IMR-90 (cell line): ENCODE measurements at regions not wholly inside any gene's neighbourhood (a gene's known extent, or its start where the extent isn't known, plus 50 kb on each side); places are given as distances from the start of the nearest gene placed in this dataset.

ENCODE experiments used
- ATAC-seq: fragments of 200-7000 bp; cut with Tn5 transposase; 2 replicates; pipeline ENCODE4 v1.9.1; 2020; ENCODE audit warnings: low read depth, mild to moderate bottlenecking, moderate library complexity
- BruUV-seq: library from RNA; stranded (reverse); fragments of 400-500 nt; replicated peaks from 2 replicates; lab custom pipeline; 2021; lab: Mats Ljungman, UMichigan
- CTCF ChIA-PET: fragments of 300-600 bp; formaldehyde crosslinking; extraction: SDS; loops from one replicate; lab custom pipeline; 2021; ENCODE audit warnings: antibody characterized with exemption; lab: Yijun Ruan, JAX
- POLR2A ChIA-PET: fragments of 300-600 bp; sonication (Branson Sonifier 250); formaldehyde crosslinking; loops from one replicate; lab custom pipeline; 2022; ENCODE audit warnings: antibody characterized with exemption; ENCODE audit not compliant: unreplicated experiment; lab: Charles Lee
- DNase-seq: peaks from one replicate; pipeline ENCODE4 v3.0.0; 2013
- H2AFZ ChIP-seq: replicated peaks from 2 replicates; pipeline ENCODE3; 2013; ENCODE audit warnings: low read length, mild to moderate bottlenecking; ENCODE audit not compliant: poor library complexity
- H2AK5ac ChIP-seq: 2 replicates; pipeline ENCODE4 v1.6.1; 2013; ENCODE audit warnings: low read depth, low read length, inconsistent platforms
- H2AK9ac ChIP-seq: replicated peaks from 2 replicates; pipeline ENCODE3; 2013; ENCODE audit warnings: mild to moderate bottlenecking, low read depth, low read length, moderate library complexity; ENCODE audit not compliant: poor library complexity
- H2BK120ac ChIP-seq: 2 replicates; pipeline ENCODE4 v1.6.1; 2013; ENCODE audit warnings: low read depth, low read length, inconsistent platforms
- H2BK15ac ChIP-seq: 3 replicates; pipeline ENCODE4 v1.6.1; 2013; ENCODE audit warnings: low read depth, low read length, inconsistent platforms
- H2BK20ac ChIP-seq: 2 replicates; pipeline ENCODE4 v1.6.1; 2013; ENCODE audit warnings: low read depth, mild to moderate bottlenecking, inconsistent platforms, low read length, moderate library complexity
- H2BK5ac ChIP-seq: 2 replicates; pipeline ENCODE4 v1.6.1; 2013; ENCODE audit warnings: mild to moderate bottlenecking, low read depth, low read length, inconsistent platforms; ENCODE audit not compliant: poor library complexity, severe bottlenecking
- H3K14ac ChIP-seq: replicated peaks from 2 replicates; pipeline ENCODE4 v1.6.1; 2013; ENCODE audit warnings: low read depth, low read length, inconsistent platforms
- H3K18ac ChIP-seq: 2 replicates; pipeline ENCODE4 v1.6.1; 2013; ENCODE audit warnings: low read depth, low read length, control low read depth
- H3K23ac ChIP-seq: 2 replicates; pipeline ENCODE4 v1.6.1; 2013; ENCODE audit warnings: low read depth, low read length, inconsistent platforms
- H3K27ac ChIP-seq: 2 replicates; pipeline ENCODE4 v1.5.1; 2013; ENCODE audit warnings: mild to moderate bottlenecking, control low read depth, low read length; ENCODE audit not compliant: insufficient read depth
- H3K27me3 ChIP-seq: 2 replicates; pipeline ENCODE4 v1.6.1; 2013; ENCODE audit warnings: low read length; ENCODE audit not compliant: control insufficient read depth, insufficient read depth
- H3K36me3 ChIP-seq: 2 replicates; pipeline ENCODE4 v1.6.1; 2013; ENCODE audit warnings: low read length, mixed read lengths; ENCODE audit not compliant: control insufficient read depth, insufficient read depth
- H3K4ac ChIP-seq: 2 replicates; pipeline ENCODE4 v1.6.1; 2013; ENCODE audit warnings: low read depth, low read length, inconsistent platforms
- H3K4me1 ChIP-seq: 2 replicates; pipeline ENCODE4 v1.6.1; 2013; ENCODE audit warnings: low read length, mixed read lengths; ENCODE audit not compliant: control insufficient read depth, insufficient read depth
- H3K4me2 ChIP-seq: 2 replicates; pipeline ENCODE4 v1.6.1; 2013; ENCODE audit warnings: low read depth, mild to moderate bottlenecking, control low read depth, low read length, moderate library complexity
- H3K4me3 ChIP-seq: 2 replicates; pipeline ENCODE4 v1.5.1; 2013; ENCODE audit warnings: low read depth, mild to moderate bottlenecking, control low read depth, low read length, moderate library complexity; ENCODE audit not compliant: insufficient read depth
- H3K56ac ChIP-seq: 2 replicates; pipeline ENCODE4 v1.6.1; 2013; ENCODE audit warnings: low read length, inconsistent platforms; ENCODE audit not compliant: insufficient read depth; ENCODE audit errors: extremely low read depth
- H3K79me1 ChIP-seq, 2 experiments: 2 replicates each; pipeline ENCODE4 v1.6.1; 2013; ENCODE audit warnings: low read length in 2 of 2, inconsistent platforms in 1 of 2, low read depth in 1 of 2
- H3K9ac ChIP-seq: 2 replicates; pipeline ENCODE4 v1.6.1; 2013; ENCODE audit warnings: low read depth, low read length, control low read depth
- H3K9me1 ChIP-seq: 2 replicates; pipeline ENCODE4 v1.6.1; 2013; ENCODE audit warnings: low read length, inconsistent platforms; ENCODE audit not compliant: insufficient read depth
- H3K9me3 ChIP-seq: 2 replicates; pipeline ENCODE4 v1.6.1; 2013; ENCODE audit warnings: low read length; ENCODE audit not compliant: control insufficient read depth, insufficient read depth
- H4K20me1 ChIP-seq: 2 replicates; pipeline ENCODE4 v1.6.1; 2013; ENCODE audit warnings: low read length, inconsistent platforms; ENCODE audit not compliant: insufficient read depth
- H4K5ac ChIP-seq: 2 replicates; pipeline ENCODE4 v1.6.1; 2013; ENCODE audit warnings: mild to moderate bottlenecking, low read depth, low read length, control low read depth
- H4K8ac ChIP-seq, 2 experiments: 2 replicates each; pipeline ENCODE4 v1.6.1; 2013; ENCODE audit warnings: low read depth in 2 of 2, low read length in 2 of 2, control low read depth in 1 of 2, inconsistent platforms in 1 of 2
- H4K91ac ChIP-seq: 2 replicates; pipeline ENCODE4 v1.6.1; 2013; ENCODE audit warnings: low read depth, low read length, inconsistent platforms; ENCODE audit not compliant: insufficient read depth
- CTCF ChIP-seq: conservative IDR thresholded peaks from 2 replicates; pipeline ENCODE4 v1.5.1; 2012; ENCODE audit warnings: mild to moderate bottlenecking, low read depth, low read length, improper control_type of control experiment
- FOS ChIP-seq: fragments of 150-350 bp; IDR thresholded peaks from 2 replicates; pipeline ENCODE4 v1.6.1; 2016; ENCODE audit warnings: low read depth, low read length
- MAFK ChIP-seq: IDR thresholded peaks from 2 replicates; pipeline ENCODE4 v1.6.1; 2012; ENCODE audit warnings: low read depth, low read length, improper control_type of control experiment
- MXI1 ChIP-seq: IDR thresholded peaks from 2 replicates; pipeline ENCODE4 v1.6.1; 2012; ENCODE audit warnings: low read depth, mild to moderate bottlenecking, low read length, moderate library complexity, borderline replicate concordance
- NFE2L2 ChIP-seq: fragments of 150-350 bp; IDR thresholded peaks from 2 replicates; pipeline ENCODE4 v1.6.1; 2016; ENCODE audit warnings: low read depth, mild to moderate bottlenecking, low read length
- POLR2A ChIP-seq: IDR thresholded peaks from 2 replicates; pipeline ENCODE4 v1.6.1; 2012; ENCODE audit warnings: mild to moderate bottlenecking, low read depth, low read length
- WGBS, 2 experiments: methylation state at CpG; one replicate each; pipeline versions ENCODE4 v1.1.5 to v1.1.7; 2013; ENCODE audit warnings: missing lambda C conversion rate in 2 of 2; ENCODE audit not compliant: insufficient read length in 1 of 2; ENCODE audit errors: extremely low coverage in 2 of 2; 5-methylcytosine and 5-hydroxymethylcytosine counted together
- dilution Hi-C: fragments of 300-500 bp; cut with HindIII; formaldehyde crosslinking; loops from one replicate; pipeline ENCODE4 v1.14.3; 2018; ENCODE audit warnings: low sequenced_read_pairs; ENCODE audit not compliant: unreplicated experiment
- in situ Hi-C: fragments of 300-500 bp; cut with MboI; formaldehyde crosslinking; loops from 3 replicates; pipeline ENCODE4 v1.14.3; 2019; ENCODE audit warnings: low sequenced_read_pairs, inconsistent platforms, mixed read lengths
- intact Hi-C: fragments of 100-400 bp; cut with micrococcal nuclease; formaldehyde crosslinking; loops from 2 replicates; pipeline ENCODE4 v1.10.0; 2022

GRCh38 chr9:105178076-105178475 lies 66.4 kb upstream of the SLC44A1 start:
- H3K27ac ChIP-seq: no peak overlapping the region
- H3K4me3 ChIP-seq: no peak overlapping the region
- no peaks in the 10 kb centered on the region for H3K9me3 ChIP-seq
- ChIA-PET CTCF (no interaction called here), POLR2A (no interaction called here)
- no peak overlapping the region for H3K4me2 ChIP-seq
- H3K4ac ChIP-seq: no peak overlapping the region
- no peak overlapping the region for H4K5ac ChIP-seq
- H2BK20ac ChIP-seq: no peak overlapping the region
- H4K8ac ChIP-seq: no peak overlapping the region
- no peak overlapping the region for H2BK5ac ChIP-seq
- H2BK15ac ChIP-seq: no peak overlapping the region
- no peak overlapping the region for H2AK5ac ChIP-seq
- no TSS peak for BruUV-seq
- 35% methylated on average over 2 of the region's 10 CpGs; no CpG with 5 or more reads in 1 of the 2 experiments for WGBS, 2 experiments
- no peaks in the 10 kb centered on the region for H3K9me1 ChIP-seq
- H3K36me3 ChIP-seq: no peaks in the 10 kb centered on the region
- H3K4me1 ChIP-seq: no peaks in the 10 kb centered on the region
- ATAC-seq (no peak), DNase-seq (no peak)
- in situ Hi-C loops: no loop called here
- no peak overlapping the region for H3K56ac ChIP-seq
- no peak overlapping the region for H3K18ac ChIP-seq
- dilution Hi-C loops: no loop called here
- intact Hi-C loops: no loop called here
- H2AFZ ChIP-seq: no peak overlapping the region
- no peak overlapping the region for H3K9ac ChIP-seq
- H3K27me3 ChIP-seq: no peaks in the 10 kb centered on the region
- TF ChIP-seq MXI1 (no peak), MAFK (no peak), FOS (no peak), CTCF (no peak), POLR2A (no peak), NFE2L2 (no peak)
- no peak overlapping the region for H2BK120ac ChIP-seq
- no peak overlapping the region for H3K14ac ChIP-seq
- H4K20me1 ChIP-seq: no peaks in the 10 kb centered on the region
- no peak overlapping the region for H4K91ac ChIP-seq
- H3K23ac ChIP-seq: no peak overlapping the region
- H2AK9ac ChIP-seq: no peak overlapping the region
- no peaks in the 10 kb centered on the region for H3K79me1 ChIP-seq
